ENCODE measurements at regions not wholly inside any gene's neighbourhood (a gene's known extent, or its start where the extent isn't known, plus 50 kb on each side); places are given as distances from the start of the nearest gene placed in this dataset.

- TF ChIP-seq CTCF (IDR thresholded peaks at IDR 0.05) (no peak), JUN (CRISPR knock-in tag; IDR thresholded peaks at IDR 0.05) (no peak), USF2 (CRISPR knock-in tag; IDR thresholded peaks at IDR 0.05) (no peak), HMGXB4 (CRISPR knock-in tag; IDR thresholded peaks at IDR 0.05) (no peak), MAX (CRISPR knock-in tag; IDR thresholded peaks at IDR 0.05) (no peak), NFYB (CRISPR knock-in tag; conservative IDR thresholded peaks at IDR 0.05; ENCODE audit: low read depth) (no peak)
These were observed 182.5 kb upstream of the ARHGEF9 start for GRCh38 chrX:63967551-63967950.

All from WTC11 (cell line).